Mesendoderm (in vitro differentiated cells): ENCODE measurements at regions not wholly inside any gene's neighbourhood (a gene's known extent, or its start where the extent isn't known, plus 50 kb on each side); places are given as distances from the start of the nearest gene placed in this dataset.

ENCODE experiments used
- DNase-seq: peaks from one replicate; pipeline ENCODE4 v3.0.0; 2013
- H2AK5ac ChIP-seq: 2 replicates; pipeline ENCODE4 v1.6.1; 2013; ENCODE audit warnings: low read length, inconsistent platforms
- H2BK120ac ChIP-seq: 2 replicates; pipeline ENCODE4 v1.6.1; 2013; ENCODE audit warnings: low read depth, mild to moderate bottlenecking, low read length, moderate library complexity, mixed read lengths
- H2BK15ac ChIP-seq: replicated peaks from 2 replicates; pipeline ENCODE4 v1.6.1; 2013; ENCODE audit warnings: low read depth, mild to moderate bottlenecking, moderate library complexity
- H2BK5ac ChIP-seq: 2 replicates; pipeline ENCODE4 v1.6.1; 2013; ENCODE audit warnings: low read length, inconsistent platforms
- H3K18ac ChIP-seq: 2 replicates; pipeline ENCODE4 v1.6.1; 2013; ENCODE audit warnings: mild to moderate bottlenecking, low read length, mixed read lengths
- H3K23ac ChIP-seq: one replicate; pipeline ENCODE4 v1.6.1; 2013; ENCODE audit warnings: low read length
- H3K27ac ChIP-seq: 2 replicates; pipeline ENCODE4 v1.5.1; 2013; ENCODE audit warnings: low read depth, mild to moderate bottlenecking, inconsistent platforms, low read length, moderate library complexity
- H3K27me3 ChIP-seq: 2 replicates; pipeline ENCODE4 v1.6.1; 2013; ENCODE audit warnings: low read length, control low read depth, mild to moderate bottlenecking, inconsistent platforms; ENCODE audit not compliant: insufficient read depth, poor library complexity
- H3K36me3 ChIP-seq: 2 replicates; pipeline ENCODE4 v1.6.1; 2013; ENCODE audit warnings: low read length, inconsistent platforms; ENCODE audit not compliant: control insufficient read depth, insufficient read depth
- H3K4ac ChIP-seq: one replicate; pipeline ENCODE4 v1.6.1; 2013; ENCODE audit warnings: low read depth, mild to moderate bottlenecking, low read length, moderate library complexity
- H3K4me1 ChIP-seq: 2 replicates; pipeline ENCODE4 v1.6.1; 2013; ENCODE audit warnings: low read depth, low read length, inconsistent platforms; ENCODE audit not compliant: control insufficient read depth
- H3K4me2 ChIP-seq: 2 replicates; pipeline ENCODE4 v1.6.1; 2013; ENCODE audit warnings: low read length
- H3K4me3 ChIP-seq: 2 replicates; pipeline ENCODE4 v1.5.1; 2013; ENCODE audit warnings: mild to moderate bottlenecking, low read length
- H3K56ac ChIP-seq: one replicate; pipeline ENCODE4 v1.6.1; 2013; ENCODE audit warnings: low read length
- H3K79me1 ChIP-seq: 2 replicates; pipeline ENCODE4 v1.6.1; 2013; ENCODE audit warnings: low read length, inconsistent platforms
- H3K79me2 ChIP-seq: 2 replicates; pipeline ENCODE4 v1.6.1; 2013; ENCODE audit warnings: mild to moderate bottlenecking, low read length; ENCODE audit not compliant: control insufficient read depth, insufficient read depth
- H3K9ac ChIP-seq: 2 replicates; pipeline ENCODE4 v1.6.1; 2013; ENCODE audit warnings: low read length, inconsistent platforms
- H4K5ac ChIP-seq: one replicate; pipeline ENCODE4 v1.6.1; 2013; ENCODE audit warnings: low read length
- H4K8ac ChIP-seq: one replicate; pipeline ENCODE4 v1.6.1; 2013; ENCODE audit warnings: low read depth, mild to moderate bottlenecking, control low read depth, low read length, moderate library complexity
- WGBS: extraction: QIAGEN DNeasy Blood & Tissue Kit; methylation state at CpG from one replicate; pipeline ENCODE4 v1.1.7; 2013; ENCODE audit warnings: low lambda C conversion rate, missing lambda C conversion rate; ENCODE audit not compliant: insufficient coverage; ENCODE audit errors: extremely low coverage; 5-methylcytosine and 5-hydroxymethylcytosine counted together

DNA sequence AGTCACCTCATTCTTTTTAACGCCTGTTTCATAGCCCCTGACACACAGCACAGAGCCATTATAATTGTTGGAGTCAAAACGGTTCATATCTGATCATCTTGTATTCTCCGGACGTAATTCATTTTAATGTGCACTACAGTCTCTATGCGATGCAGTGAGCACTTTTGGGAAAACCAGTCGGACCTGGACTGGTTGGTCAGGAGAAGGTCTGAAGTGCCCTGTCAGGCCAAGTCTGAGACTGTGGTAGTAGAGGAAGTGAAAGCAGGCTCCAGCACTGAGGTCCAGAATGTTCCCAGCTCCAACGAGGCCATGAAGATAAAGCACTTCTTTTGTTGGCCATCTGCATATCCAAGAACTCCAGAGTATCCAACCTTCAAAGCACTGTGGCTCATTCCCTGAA lies 117.1 kb upstream of the NCOR2 start:
- Histone ChIP-seq H3K79me1 (no peaks in the 10 kb centered on the region), H3K27ac (no peak overlapping the region), H3K18ac (no peak overlapping the region), H4K5ac (no peak overlapping the region), H3K56ac (no peak overlapping the region), H2BK5ac (no peak overlapping the region), H3K4me1 (peaks cover 3% of the 10 kb centered on the region), H3K36me3 (no peaks in the 10 kb centered on the region), H2BK120ac (no peak overlapping the region), H3K79me2 (no peaks in the 10 kb centered on the region), H2BK15ac (no peak overlapping the region), H3K4me2 (no peak overlapping the region), H3K4me3 (no peak overlapping the region), H4K8ac (no peak overlapping the region), H3K23ac (no peak overlapping the region), H3K4ac (no peak overlapping the region), H3K9ac (no peak overlapping the region), H3K27me3 (no peaks in the 10 kb centered on the region), H2AK5ac (no peak overlapping the region)
- no CpG with 5 or more reads among the region's 7 CpGs for WGBS
- DNase-seq = no peak

DNA sequence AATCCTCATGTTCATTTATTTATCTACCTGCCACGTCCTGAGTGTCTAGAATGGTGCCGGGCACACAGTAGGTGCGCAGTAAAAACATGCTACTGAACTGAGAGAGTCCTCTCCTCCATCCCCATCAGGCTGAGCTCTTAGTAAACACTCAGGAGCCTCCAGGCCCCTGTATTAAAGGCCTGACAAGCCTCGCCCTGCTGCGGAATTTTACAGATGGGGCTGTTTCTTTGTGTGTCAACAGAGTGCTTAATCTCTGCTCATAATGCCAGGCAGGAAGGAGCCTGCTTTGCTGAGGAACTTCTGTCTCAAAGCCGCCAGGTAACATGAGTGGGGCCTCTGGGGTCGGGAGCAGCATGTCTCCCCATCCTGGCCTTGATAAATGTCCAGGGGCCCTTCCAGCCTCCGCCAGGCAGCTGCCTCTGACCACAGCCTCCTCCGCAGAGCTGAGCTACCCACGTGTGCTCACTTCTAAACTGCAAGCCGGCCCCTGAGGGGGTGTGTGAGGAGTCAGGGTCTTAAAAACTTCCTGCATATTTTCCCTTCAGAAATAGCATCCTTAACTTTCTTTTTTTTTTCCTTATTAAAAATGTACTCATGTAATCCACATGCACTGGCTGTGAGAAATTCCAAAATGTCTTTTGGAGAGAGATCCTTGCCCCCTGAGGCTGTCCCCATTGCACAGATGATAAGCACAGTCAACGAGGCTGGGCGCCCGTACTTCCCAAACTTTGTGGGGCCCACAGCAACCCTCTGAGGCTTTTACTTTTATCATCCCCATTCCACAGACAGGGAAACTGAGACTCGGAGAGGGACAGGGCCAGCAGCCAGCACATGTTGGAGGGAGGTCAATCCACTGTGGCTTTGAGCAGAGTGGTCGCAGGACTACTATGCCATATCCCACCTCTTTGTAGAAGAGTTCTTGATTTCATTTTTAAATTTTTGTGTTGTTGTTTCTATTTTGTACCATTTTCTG lies 116.0 kb upstream of the NCOR2 start:
- no peak overlapping the region for H2BK5ac ChIP-seq

DNA sequence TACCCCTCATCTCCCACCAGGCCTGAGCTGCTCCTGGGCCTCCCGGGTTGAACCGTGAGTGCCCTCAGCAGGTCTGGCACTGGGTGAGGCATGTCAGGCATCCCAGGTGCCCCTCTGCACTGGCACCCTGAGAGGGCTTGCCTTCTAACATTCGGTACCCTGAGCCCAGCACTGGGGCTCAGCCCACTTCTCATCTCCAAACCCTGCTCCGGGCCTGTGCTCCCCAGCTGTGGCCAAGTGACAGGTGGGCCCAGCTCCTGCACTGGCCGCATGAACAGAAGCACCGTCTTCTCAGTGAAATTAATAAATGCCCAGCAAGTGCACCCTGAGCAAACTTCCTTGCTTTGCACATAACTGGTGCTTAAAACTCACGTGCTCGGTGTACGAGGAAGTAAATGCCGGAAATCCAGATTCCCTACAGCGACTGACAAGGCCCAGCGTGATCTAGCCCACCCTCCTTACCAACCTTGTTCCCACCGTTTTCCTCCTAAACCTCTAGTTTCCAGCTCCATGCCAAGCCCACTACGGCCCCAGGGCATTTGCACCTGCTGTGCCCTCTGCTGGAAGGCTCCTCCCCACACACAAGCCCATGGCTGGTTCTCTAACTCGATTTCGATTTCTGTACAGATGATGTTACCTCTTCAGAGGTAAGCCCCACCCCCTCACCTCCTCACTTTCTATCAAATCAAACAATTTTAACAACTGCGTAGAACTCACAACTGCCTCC lies 115.2 kb upstream of the NCOR2 start:
- H4K5ac ChIP-seq = no peak overlapping the region
- H3K27ac ChIP-seq = no peak overlapping the region
- no peak for DNase-seq
- no peaks in the 10 kb centered on the region for H3K79me2 ChIP-seq
- H3K23ac ChIP-seq = no peak overlapping the region
- peak overlapping the region; percentile 11 for H3K18ac ChIP-seq
- no peaks in the 10 kb centered on the region for H3K36me3 ChIP-seq
- H2BK15ac ChIP-seq = no peak overlapping the region
- no peak overlapping the region for H3K4me3 ChIP-seq
- no peaks in the 10 kb centered on the region for H3K79me1 ChIP-seq
- peak overlapping the region; percentile 34 for H2AK5ac ChIP-seq
- no peaks in the 10 kb centered on the region for H3K27me3 ChIP-seq
- no peak overlapping the region for H3K4ac ChIP-seq
- peak overlapping the region; percentile 51 for H3K56ac ChIP-seq
- no peak overlapping the region for H3K4me2 ChIP-seq
- H4K8ac ChIP-seq = no peak overlapping the region
- H3K4me1 ChIP-seq = peaks cover 3% of the 10 kb centered on the region
- H2BK120ac ChIP-seq = peak overlapping the region; percentile 17
- WGBS = 100% methylated on average over 1 of the region's 17 CpGs
- no peak overlapping the region for H2BK5ac ChIP-seq
- no peak overlapping the region for H3K9ac ChIP-seq

More for the DNA sequence above, 116.0 kb upstream of the NCOR2 start:
- DNase-seq = peak; percentile 88
- no peaks in the 10 kb centered on the region for H3K27me3 ChIP-seq
- H2BK120ac ChIP-seq = no peak overlapping the region
- no peaks in the 10 kb centered on the region for H3K36me3 ChIP-seq
- H3K4me1 ChIP-seq = peaks cover 3% of the 10 kb centered on the region
- no peak overlapping the region for H3K27ac ChIP-seq
- no peak overlapping the region for H3K4me2 ChIP-seq
- peak overlapping the region; percentile 37 for H3K56ac ChIP-seq
- H2AK5ac ChIP-seq = no peak overlapping the region
- no peak overlapping the region for H3K4ac ChIP-seq
- H3K9ac ChIP-seq = no peak overlapping the region
- H3K79me2 ChIP-seq = no peaks in the 10 kb centered on the region
- no peak overlapping the region for H4K5ac ChIP-seq
- no peak overlapping the region for H3K18ac ChIP-seq
- no peak overlapping the region for H4K8ac ChIP-seq
- no peak overlapping the region for H3K4me3 ChIP-seq
- no peak overlapping the region for H2BK15ac ChIP-seq
- H3K79me1 ChIP-seq = no peaks in the 10 kb centered on the region
- no peak overlapping the region for H3K23ac ChIP-seq
- WGBS = no CpG with 5 or more reads among the region's 16 CpGs

DNA sequence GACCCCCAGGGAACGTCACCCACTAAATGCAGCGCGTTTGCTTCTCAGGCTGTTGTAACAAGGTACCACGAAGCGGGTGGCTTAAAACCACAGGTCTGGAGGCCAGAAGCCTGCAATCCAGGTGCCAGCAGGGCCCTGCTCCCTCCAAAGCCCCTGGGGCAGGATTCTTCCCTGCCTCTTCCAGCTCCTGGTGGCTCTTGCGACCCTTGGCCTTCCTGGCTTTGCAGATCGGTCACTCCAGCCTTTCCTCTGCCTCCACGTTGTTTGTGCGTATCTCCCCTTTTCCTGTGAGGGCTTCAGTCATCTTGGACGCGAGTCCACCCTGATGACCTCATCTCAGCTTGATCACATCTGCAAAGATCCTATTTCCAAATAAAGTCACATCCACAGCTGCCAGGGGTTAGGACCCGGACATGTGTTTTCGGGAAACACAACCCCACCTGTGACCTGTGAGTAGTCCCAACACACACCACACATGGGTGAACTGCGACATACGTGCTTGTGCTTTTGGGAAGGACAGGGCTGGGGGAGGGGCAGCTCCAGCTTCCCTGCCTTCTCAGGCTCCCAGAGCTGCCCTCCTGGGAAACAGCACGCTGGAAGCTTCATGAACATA lies 114.5 kb upstream of the NCOR2 start:
- Histone ChIP-seq H3K18ac (peak overlapping the region; percentile 51), H4K5ac (no peak overlapping the region), H2AK5ac (no peak overlapping the region), H3K23ac (no peak overlapping the region), H2BK5ac (no peak overlapping the region), H4K8ac (peak overlapping the region; percentile 30), H3K36me3 (no peaks in the 10 kb centered on the region), H3K4ac (peak overlapping the region; percentile 6), H3K9ac (no peak overlapping the region), H3K56ac (peak overlapping the region; percentile 63), H3K79me1 (no peaks in the 10 kb centered on the region), H2BK15ac (no peak overlapping the region), H3K4me1 (peaks cover 3% of the 10 kb centered on the region), H3K4me2 (no peak overlapping the region), H2BK120ac (no peak overlapping the region), H3K4me3 (no peak overlapping the region), H3K27me3 (no peaks in the 10 kb centered on the region), H3K79me2 (no peaks in the 10 kb centered on the region), H3K27ac (peak overlapping the region; percentile 58)
- WGBS = no CpG with 5 or more reads among the region's 16 CpGs
- peak; percentile 59 for DNase-seq

DNA sequence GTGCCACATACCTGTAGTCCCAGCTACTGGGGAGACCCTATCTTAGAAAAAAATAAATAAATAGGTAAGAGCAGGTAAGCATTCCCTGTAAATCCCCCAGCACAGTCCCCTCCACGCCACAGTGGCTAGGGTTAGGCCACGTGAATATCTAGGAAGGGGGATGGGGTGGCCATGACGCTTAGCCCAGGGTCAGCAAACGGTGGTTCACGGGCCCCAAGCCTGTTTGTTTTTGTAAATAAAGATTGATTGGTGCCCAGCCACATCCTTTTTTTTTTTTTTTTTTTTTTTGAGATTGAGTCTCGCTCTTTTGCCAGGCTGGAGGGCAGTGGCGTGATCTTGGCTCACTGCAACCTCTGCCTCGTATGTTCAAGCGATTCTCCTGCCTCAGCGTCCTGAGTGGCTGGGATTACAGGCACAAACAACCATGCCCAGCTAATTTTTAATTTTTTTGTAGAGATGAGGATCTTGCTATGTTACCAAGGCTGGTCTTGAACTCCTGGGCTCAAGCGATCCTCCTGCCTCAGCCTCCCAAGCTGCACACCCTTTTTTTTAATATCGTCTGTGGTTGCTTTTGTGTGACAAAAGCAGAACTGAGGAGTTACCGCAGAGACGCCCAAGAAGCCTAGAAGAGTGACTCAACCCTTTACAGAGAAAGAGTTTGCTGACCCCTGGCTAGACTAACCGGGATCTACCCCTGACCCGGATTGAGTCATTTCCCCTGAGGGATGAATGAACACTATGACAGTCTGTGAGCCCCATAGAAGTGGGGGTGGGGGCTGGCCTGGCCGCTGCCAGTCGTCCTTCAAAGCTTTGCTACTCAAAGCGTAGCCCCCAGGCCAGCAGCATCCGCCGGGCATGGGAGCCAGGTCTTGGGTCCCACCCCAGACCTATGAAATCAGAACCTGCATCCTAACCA lies 113.7 kb upstream of the NCOR2 start:
- DNase-seq = peak; percentile 95
- WGBS = no CpG with 5 or more reads among the region's 21 CpGs
- no peak overlapping the region for H3K4me3 ChIP-seq

More for the DNA sequence above, 113.7 kb upstream of the NCOR2 start:
- H4K5ac ChIP-seq = no peak overlapping the region
- no peak overlapping the region for H2BK120ac ChIP-seq
- no peak overlapping the region for H2BK15ac ChIP-seq
- H3K27me3 ChIP-seq = no peaks in the 10 kb centered on the region
- H3K27ac ChIP-seq = peak overlapping the region; percentile 58
- no peak overlapping the region for H2BK5ac ChIP-seq
- H3K79me1 ChIP-seq = no peaks in the 10 kb centered on the region
- no peak overlapping the region for H2AK5ac ChIP-seq
- H4K8ac ChIP-seq = peak overlapping the region; percentile 30
- no peaks in the 10 kb centered on the region for H3K36me3 ChIP-seq
- no peak overlapping the region for H3K4me2 ChIP-seq
- peaks cover 3% of the 10 kb centered on the region for H3K4me1 ChIP-seq
- H3K79me2 ChIP-seq = no peaks in the 10 kb centered on the region
- peak overlapping the region; percentile 51 for H3K18ac ChIP-seq
- no peak overlapping the region for H3K9ac ChIP-seq
- H3K4ac ChIP-seq = peak overlapping the region; percentile 6
- H3K23ac ChIP-seq = no peak overlapping the region
- H3K56ac ChIP-seq = peak overlapping the region; percentile 63
